K562 (cell line): ENCODE measurements at regions not wholly inside any gene's neighbourhood (a gene's known extent, or its start where the extent isn't known, plus 50 kb on each side); places are given as distances from the start of the nearest gene placed in this dataset.

Experiments used
- ATAC-seq: fragments of 200-7000 bp; cut with Tn5 transposase; 3 replicates; pipeline ENCODE4 v1.9.1; 2020; ENCODE audit warnings: moderate library complexity
- BruUV-seq: library from RNA; stranded (reverse); fragments of 400-500 nt; replicated peaks from 2 replicates; lab custom pipeline; 2021; lab: Mats Ljungman, UMichigan
- CTCF ChIA-PET: fragments of 300-600 bp; formaldehyde crosslinking; extraction: SDS; loops from one replicate; lab custom pipeline; 2021; ENCODE audit warnings: low intra/inter-chr PET ratio; lab: Yijun Ruan, JAX
- POLR2A ChIA-PET: fragments of 300-600, 350-650 bp; sonication (Branson Sonifier 250); formaldehyde crosslinking; extraction: SDS; loops from one replicate; lab custom pipeline; 2021; ENCODE audit warnings: antibody characterized with exemption, inconsistent platforms; lab: Yijun Ruan, JAX
- DNase-seq, 4 experiments: peaks; one replicate each; pipeline versions ENCODE4 v3.0.0 to v3.0.0-alpha.2; 2011 to 2018; ENCODE audit warnings: low spot score in 3 of 4, mixed read lengths in 3 of 4; ENCODE audit errors: extremely low read depth in 1 of 4
- FAIRE-seq: peaks from 2 replicates; lab custom pipeline; 2011; peaks lifted over from hg19 to GRCh38; lab: Jason Lieb, UNC
- H2AFZ ChIP-seq: 2 replicates; pipeline ENCODE4 v1.6.0; 2011; ENCODE audit warnings: low read depth, low read length, control low read depth, inconsistent platforms
- H3K27ac ChIP-seq: fragments of 200-600 bp; 3 replicates; pipeline ENCODE4 v1.8.0; 2011; ENCODE audit warnings: low read depth, mild to moderate bottlenecking, control low read depth, inconsistent platforms, low read length, moderate library complexity, mixed read lengths; ENCODE audit errors: extremely low read depth
- H3K27me3 ChIP-seq, 2 experiments: fragments of 300-600 bp in 1 of 2; 2 replicates in 1 of 2; 3 replicates in 1 of 2; pipeline versions ENCODE4 v1.6.0 to v1.8.0; 2011; ENCODE audit warnings: inconsistent platforms in 2 of 2, low read length in 2 of 2, mild to moderate bottlenecking in 1 of 2, mixed read lengths in 1 of 2, moderate library complexity in 1 of 2; ENCODE audit not compliant: control insufficient read depth in 2 of 2, insufficient read depth in 2 of 2
- H3K36me3 ChIP-seq: fragments of 300-600 bp; 3 replicates; pipeline ENCODE4 v1.8.0; 2011; ENCODE audit warnings: mild to moderate bottlenecking, low read length, inconsistent platforms; ENCODE audit not compliant: control insufficient read depth, insufficient read depth
- H3K4me1 ChIP-seq, 2 experiments: fragments of 200-600 bp in 1 of 2; replicated peaks in 1 of 2; 2 replicates in 1 of 2; 3 replicates in 1 of 2; pipeline versions ENCODE4 v1.5.1 to v1.8.0; 2011; ENCODE audit warnings: inconsistent platforms in 2 of 2, low read length in 2 of 2, mild to moderate bottlenecking in 1 of 2, mixed read lengths in 1 of 2, moderate library complexity in 1 of 2; ENCODE audit not compliant: control insufficient read depth in 2 of 2, insufficient read depth in 2 of 2
- H3K4me2 ChIP-seq: 2 replicates; pipeline ENCODE4 v1.6.1; 2011; ENCODE audit warnings: low read length, control low read depth, inconsistent platforms, mixed read lengths; ENCODE audit not compliant: insufficient read depth
- H3K4me3 ChIP-seq: fragments of 200-600 bp; sonication (generic), shearing (Covaris generic); 2 replicates; pipeline ENCODE4 v1.5.1; 2016; ENCODE audit warnings: control low read depth, inconsistent platforms
- H3K79me2 ChIP-seq: fragments of 200-600 bp; 3 replicates; pipeline ENCODE4 v1.8.0; 2011; ENCODE audit warnings: low read length, inconsistent platforms; ENCODE audit not compliant: control insufficient read depth, insufficient read depth
- H3K9ac ChIP-seq, 2 experiments: 2 replicates each; pipeline versions ENCODE4 v1.6.0 to v1.6.1; 2011; ENCODE audit warnings: low read depth in 2 of 2, low read length in 2 of 2, control low read depth in 1 of 2, inconsistent platforms in 1 of 2, mild to moderate bottlenecking in 1 of 2, mixed read lengths in 1 of 2; ENCODE audit not compliant: insufficient read depth in 1 of 2
- H3K9me1 ChIP-seq: one replicate; pipeline ENCODE4 v1.6.0; 2011; ENCODE audit warnings: inconsistent platforms, mild to moderate bottlenecking, low read length, moderate library complexity; ENCODE audit not compliant: control insufficient read depth, insufficient read depth
- H3K9me3 ChIP-seq: replicated peaks from 2 replicates; pipeline ENCODE4 v1.5.1; 2011; ENCODE audit warnings: low read depth, low read length, inconsistent platforms; ENCODE audit not compliant: control insufficient read depth, insufficient read depth
- H4K20me1 ChIP-seq: replicated peaks from 2 replicates; pipeline ENCODE4 v1.6.1; 2011; ENCODE audit warnings: low read length, inconsistent platforms, mixed read lengths; ENCODE audit not compliant: control insufficient read depth, insufficient read depth
- BHLHE40 ChIP-seq: IDR thresholded peaks from 2 replicates; pipeline ENCODE4 v1.6.1; 2011; ENCODE audit warnings: low read length, improper control_type of control experiment
- C11orf30 ChIP-seq: fragments of 450-650 bp; IDR thresholded peaks from 2 replicates; pipeline ENCODE4 v1.6.1; 2016; ENCODE audit warnings: low read depth, mild to moderate bottlenecking
- HMG20A ChIP-seq: fragments of 450-650 bp; formaldehyde crosslinking; conservative IDR thresholded peaks from 2 replicates; pipeline ENCODE4 v1.4.0; 2020; ENCODE audit warnings: mild to moderate bottlenecking, mixed read lengths
- JUNB ChIP-seq: fragments of 450-650 bp; formaldehyde crosslinking; conservative IDR thresholded peaks from 2 replicates; pipeline ENCODE4 v1.4.0; 2020; ENCODE audit warnings: mild to moderate bottlenecking
- KLF13 ChIP-seq: fragments of 450-650 bp; IDR thresholded peaks from 2 replicates; pipeline ENCODE4 v1.6.1; 2016; ENCODE audit warnings: missing genetic modification characterization, low read depth, mild to moderate bottlenecking, missing compliant biosample characterization, moderate library complexity, borderline replicate concordance
- NCOA6 ChIP-seq: fragments of 450-650 bp; IDR thresholded peaks from 2 replicates; pipeline ENCODE4 v1.6.1; 2017; ENCODE audit warnings: mild to moderate bottlenecking
- NCOR1 ChIP-seq: fragments of 450-650 bp; IDR thresholded peaks from 2 replicates; pipeline ENCODE4 v1.6.1; 2016; ENCODE audit warnings: mild to moderate bottlenecking, moderate library complexity
- NRF1 ChIP-seq, 2 experiments: fragments of 450-650 bp; IDR thresholded peaks in 1 of 2; conservative IDR thresholded peaks in 1 of 2; 2 replicates each; pipeline ENCODE4 v1.6.1; 2014; ENCODE audit warnings: mild to moderate bottlenecking in 2 of 2
- SUPT5H ChIP-seq: fragments of 450-650 bp; IDR thresholded peaks from 2 replicates; pipeline ENCODE4 v1.6.1; 2016
- TAL1 ChIP-seq: fragments of 450-650 bp; IDR thresholded peaks from 2 replicates; pipeline ENCODE4 v1.6.1; 2016; ENCODE audit warnings: mild to moderate bottlenecking
- TEAD2 ChIP-seq: fragments of 450-650 bp; IDR thresholded peaks from 2 replicates; pipeline ENCODE4 v1.6.1; 2016; ENCODE audit warnings: missing genetic modification characterization, control low read depth, missing compliant biosample characterization
- ZNF143 ChIP-seq: sonication (generic); formaldehyde crosslinking; IDR thresholded peaks from 2 replicates; pipeline ENCODE4 v1.9.0; 2022; ENCODE audit warnings: mild to moderate bottlenecking, missing genetic modification reagents
- ZNF184 ChIP-seq: sonication (generic); formaldehyde crosslinking; IDR thresholded peaks from 2 replicates; pipeline ENCODE4 v1.5.0; 2020; ENCODE audit warnings: missing genetic modification reagents
- ZNF644 ChIP-seq: fragments of 200-800 bp; sonication (Bioruptor generic); IDR thresholded peaks from 2 replicates; pipeline ENCODE4 v1.6.1; 2016; ENCODE audit warnings: low read depth, missing genetic modification characterization, missing compliant biosample characterization
- ZNF696 ChIP-seq: fragments of 250-450 bp; sonication (Bioruptor Pico); conservative IDR thresholded peaks from 2 replicates; pipeline ENCODE4 v1.4.0; 2020; ENCODE audit warnings: mild to moderate bottlenecking, moderate library complexity
- WGBS: fragments of 100-300 bp; shearing (Covaris generic); methylation state at CpG from one replicate; pipeline ENCODE4 v1.1.6; 2016; ENCODE audit warnings: low coverage, mixed read lengths; ENCODE audit not compliant: insufficient coverage; ENCODE audit errors: missing lambda C conversion rate; 5-methylcytosine and 5-hydroxymethylcytosine counted together
- in situ Hi-C: fragments of 300-500 bp; cut with MboI; formaldehyde crosslinking; loops from 4 replicates; pipeline ENCODE4 v1.15.0; 2018; ENCODE audit warnings: inconsistent platforms, mixed read lengths
- intact Hi-C: fragments of 100-400 bp; cut with micrococcal nuclease; formaldehyde crosslinking; loops from 2 replicates; pipeline ENCODE4 v1.14.2; 2022
- TF ChIP-seq, protein P1 (sequence below): sonication (generic); formaldehyde crosslinking; IDR thresholded peaks from 2 replicates; pipeline ENCODE4 v1.9.0; 2022; ENCODE audit warnings: mild to moderate bottlenecking, missing genetic modification reagents

DNA sequence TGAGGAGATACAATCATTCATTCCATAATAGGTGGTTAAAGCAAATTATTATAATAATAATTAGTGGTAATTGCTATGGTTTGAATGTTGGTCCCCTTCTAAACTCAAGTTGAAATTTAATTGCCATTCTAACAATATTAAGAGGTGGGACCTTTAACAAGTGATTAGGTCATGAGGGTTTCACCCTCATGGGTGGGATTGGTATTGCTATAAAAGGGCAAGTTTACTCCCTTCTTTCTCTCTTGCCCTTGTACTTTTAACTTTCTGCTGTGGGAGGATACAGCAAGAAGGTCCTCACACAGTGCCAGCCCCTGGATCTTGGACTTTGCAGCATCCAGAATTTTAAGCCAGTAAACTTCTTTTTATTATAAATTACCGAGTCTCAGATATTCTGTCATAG, 101.9 kb upstream of the PARP8 start:
- POLR2A ChIA-PET, result no interaction called here
- in situ Hi-C loops (no loop called here), intact Hi-C loops (no loop called here)
- FAIRE-seq (no peak), ATAC-seq (no peak), DNase-seq (no peak)
- H3K9ac ChIP-seq, result no peak overlapping the region
- no peaks in the 10 kb centered on the region; the same call in 1 of the 2 replicates for H3K9me3 ChIP-seq
- 0% methylated on average over 1 of the region's 1 CpG for WGBS
- H3K4me2 ChIP-seq, result no peak overlapping the region
- CTCF ChIA-PET, result no interaction called here
- H4K20me1 ChIP-seq, result no peaks in the 10 kb centered on the region
- H3K4me3 ChIP-seq, result no peak overlapping the region
- H3K27ac ChIP-seq, result no peak overlapping the region
- H3K79me2 ChIP-seq, result no peaks in the 10 kb centered on the region
- no peaks in the 10 kb centered on the region for H3K4me1 ChIP-seq
- no peaks in the 10 kb centered on the region for H3K9me1 ChIP-seq
- TF ChIP-seq NRF1 (conservative IDR thresholded peaks at IDR 0.05 in 1 of 2, IDR thresholded peaks at IDR 0.05 in 1 of 2) (no peak), TAL1 (no peak), ZNF644 (no peak), ZNF143 (no peak), NCOA6 (no peak), JUNB (CRISPR knock-in tag) (no peak)
- TF ChIP-seq, protein P1, sequence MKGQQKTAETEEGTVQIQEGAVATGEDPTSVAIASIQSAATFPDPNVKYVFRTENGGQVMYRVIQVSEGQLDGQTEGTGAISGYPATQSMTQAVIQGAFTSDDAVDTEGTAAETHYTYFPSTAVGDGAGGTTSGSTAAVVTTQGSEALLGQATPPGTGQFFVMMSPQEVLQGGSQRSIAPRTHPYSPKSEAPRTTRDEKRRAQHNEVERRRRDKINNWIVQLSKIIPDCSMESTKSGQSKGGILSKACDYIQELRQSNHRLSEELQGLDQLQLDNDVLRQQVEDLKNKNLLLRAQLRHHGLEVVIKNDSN (CRISPR knock-in tag), result no peak
- no peaks in the 10 kb centered on the region for H3K27me3 ChIP-seq
- H3K36me3 ChIP-seq, result no peaks in the 10 kb centered on the region
- no TSS peak for BruUV-seq
- no peak overlapping the region for H2AFZ ChIP-seq

DNA sequence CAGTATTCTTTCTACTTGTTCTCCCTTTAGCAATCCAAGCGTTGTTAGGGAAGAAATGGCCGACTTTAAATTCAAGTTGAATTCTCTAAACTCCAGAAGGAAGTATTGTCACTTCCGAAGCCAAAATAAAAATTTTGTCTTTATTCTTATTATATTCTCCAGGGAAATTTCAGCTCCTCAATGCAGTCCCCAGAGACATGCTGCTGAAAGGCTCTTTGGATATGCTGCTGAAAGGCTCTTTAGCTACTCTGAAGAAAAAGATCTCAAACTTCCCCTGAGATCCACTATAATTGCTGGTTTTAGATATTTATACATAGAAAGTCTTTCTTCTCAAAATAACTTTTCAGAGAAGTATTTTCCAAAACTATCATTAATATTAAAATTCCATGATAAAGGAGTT, 92.3 kb upstream of the PARP8 start:
- intact Hi-C loops, result no loop called here
- H3K36me3 ChIP-seq, result no peaks in the 10 kb centered on the region
- no peaks in the 10 kb centered on the region for H3K27me3 ChIP-seq
- no peaks in the 10 kb centered on the region; the same call in 1 of the 2 replicates for H3K9me3 ChIP-seq
- no peak overlapping the region for H3K4me3 ChIP-seq
- CTCF ChIA-PET, result no interaction called here
- POLR2A ChIA-PET, result no interaction called here
- H3K79me2 ChIP-seq, result no peaks in the 10 kb centered on the region
- H4K20me1 ChIP-seq, result no peaks in the 10 kb centered on the region
- in situ Hi-C loops, result no loop called here
- H2AFZ ChIP-seq, result no peak overlapping the region
- H3K27ac ChIP-seq, result no peak overlapping the region
- 3% methylated on average over 3 of the region's 3 CpGs for WGBS
- ATAC-seq, result no peak
- H3K9me1 ChIP-seq, result no peaks in the 10 kb centered on the region
- H3K4me2 ChIP-seq, result no peak overlapping the region
- no peak for FAIRE-seq
- DNase-seq, result no peak
- H3K9ac ChIP-seq, result no peak overlapping the region
- H3K4me1 ChIP-seq, result no peaks in the 10 kb centered on the region
- no TSS peak for BruUV-seq
- TF ChIP-seq ZNF184 (CRISPR knock-in tag) (no peak), ZNF696 (no peak), KLF13 (tag) (no peak), SUPT5H (no peak), NCOR1 (no peak), HMG20A (CRISPR knock-in tag) (no peak), BHLHE40 (no peak), C11orf30 (no peak), TEAD2 (tag) (no peak)
